Vagina (tissue), 2 donors: ENCODE measurements at regions not wholly inside any gene's neighbourhood (a gene's known extent, or its start where the extent isn't known, plus 50 kb on each side); places are given as distances from the start of the nearest gene placed in this dataset.
"Not testable (repeated sequence)": the region's sequence is repeated elsewhere in the genome, so short reads cannot be mapped to it uniquely, and the experiment has no call there.

Source experiments
- CTCF ChIP-seq, 3 experiments: fragments of 450-650 bp in 2 of 3; fragments of 200-600 bp in 1 of 3; sonication (generic) in 1 of 3; IDR thresholded peaks; one replicate each; pipeline ENCODE4 v1.5.1; 2017 to 2019; ENCODE audit warnings: antibody characterized with exemption in 3 of 3, mild to moderate bottlenecking in 2 of 3, moderate library complexity in 2 of 3
- POLR2A ChIP-seq, 2 donors: fragments of 450-650 bp; IDR thresholded peaks; one replicate each; pipeline ENCODE4 v1.6.1; 2017; ENCODE audit warnings: antibody characterized with exemption in 2 of 2, mild to moderate bottlenecking in 2 of 2, moderate library complexity in 2 of 2

GRCh38 chrX:121196872-121197444 is 149.5 kb downstream of the GLUD2 start:
- TF ChIP-seq POLR2A, CTCF (IDR thresholded peaks at IDR 0.05): not testable (repeated sequence)
